ENCODE measurements at regions not wholly inside any gene's neighbourhood (a gene's known extent, or its start where the extent isn't known, plus 50 kb on each side); places are given as distances from the start of the nearest gene placed in this dataset.

GRCh38 chr13:67806796-67807195, 576.7 kb upstream of the PCDH9 start:
- no peak for TF ChIP-seq POLR2AphosphoS5 (IDR thresholded peaks at IDR 0.05; ENCODE audit: low read depth, low read length)
- TF ChIP-seq CTCF (IDR thresholded peaks at IDR 0.05): no peak
- TF ChIP-seq REST (IDR thresholded peaks at IDR 0.05; ENCODE audit: insufficient read depth in 1 of 2, low read depth in 2 of 2, low read length in 1 of 2): no peak
- Histone ChIP-seq H3K36me3 (ENCODE audit: control insufficient read depth, insufficient read depth, low read length) (no peaks in the 10 kb centered on the region), H3K9me3 (ENCODE audit: control insufficient read depth, insufficient read depth, low read depth, low read length) (no peaks in the 10 kb centered on the region), H3K27ac (ENCODE audit: low read length) (no peak overlapping the region), H3K27me3 (ENCODE audit: control insufficient read depth, insufficient read depth, low read length) (no peaks in the 10 kb centered on the region), H3K4me1 (ENCODE audit: control insufficient read depth, insufficient read depth, low read length) (no peaks in the 10 kb centered on the region), H3K4me3 (ENCODE audit: low read depth in 2 of 2, low read length in 2 of 2) (no peak overlapping the region)
- ChIA-PET POLR2A (no interaction called here), CTCF (no interaction called here)
- intact Hi-C loops (cut with micrococcal nuclease; ENCODE audit: unreplicated experiment): no loop called here
- no TSS peak for BruUV-seq (replicated peaks)
- in situ Hi-C loops (cut with HindIII; ENCODE audit: low pct_unique_long_range_greater_than_20kb, low sequenced_read_pairs): no loop called here
- DNase-seq (ENCODE audit: low read depth, low spot score) (no peak), ATAC-seq (no peak)

GRCh38 chr13:67803118-67803517, 573.0 kb upstream of the PCDH9 start:
- no peaks in the 10 kb centered on the region for H3K27me3 ChIP-seq (ENCODE audit: control insufficient read depth, insufficient read depth, low read length)
- in situ Hi-C loops (cut with HindIII; ENCODE audit: low pct_unique_long_range_greater_than_20kb, low sequenced_read_pairs): no loop called here
- H3K4me3 ChIP-seq (ENCODE audit: low read depth in 2 of 2, low read length in 2 of 2): no peak overlapping the region
- no peak overlapping the region for H3K27ac ChIP-seq (ENCODE audit: low read length)
- DNase-seq (ENCODE audit: low read depth, low spot score) (no peak), ATAC-seq (no peak)
- no peaks in the 10 kb centered on the region for H3K4me1 ChIP-seq (ENCODE audit: control insufficient read depth, insufficient read depth, low read length)
- H3K9me3 ChIP-seq (ENCODE audit: control insufficient read depth, insufficient read depth, low read depth, low read length): no peaks in the 10 kb centered on the region
- CTCF ChIA-PET: no interaction called here
- TF ChIP-seq SIN3A (IDR thresholded peaks at IDR 0.05; ENCODE audit: borderline replicate concordance, insufficient read depth, low read depth, low read length): no peak
- TF ChIP-seq POLR2AphosphoS5 (IDR thresholded peaks at IDR 0.05; ENCODE audit: low read depth, low read length): no peak
- no peak for TF ChIP-seq CTCF (IDR thresholded peaks at IDR 0.05)
- TF ChIP-seq REST (IDR thresholded peaks at IDR 0.05; ENCODE audit: insufficient read depth in 1 of 2, low read depth in 2 of 2, low read length in 1 of 2): no peak
- TF ChIP-seq TCF7L2 (IDR thresholded peaks at IDR 0.05; ENCODE audit: low read depth, low read length): no peak
- POLR2A ChIA-PET: no interaction called here
- intact Hi-C loops (cut with micrococcal nuclease; ENCODE audit: unreplicated experiment): no loop called here
- H3K36me3 ChIP-seq (ENCODE audit: control insufficient read depth, insufficient read depth, low read length): no peaks in the 10 kb centered on the region
- BruUV-seq (replicated peaks): no TSS peak
